GM21737 (cell line): ENCODE measurements at regions not wholly inside any gene's neighbourhood (a gene's known extent, or its start where the extent isn't known, plus 50 kb on each side); places are given as distances from the start of the nearest gene placed in this dataset.

ENCODE experiments used
- ATAC-seq: cut with Tn5 transposase; IDR thresholded peaks from one replicate; pipeline ENCODE4 v1.9.1; 2021; ENCODE audit warnings: mild to moderate bottlenecking, moderate library complexity; ENCODE audit not compliant: unreplicated experiment

GRCh38 chr3:102141096-102141927, 292.0 kb downstream of the NFKBIZ start:
- no peak for ATAC-seq

- ATAC-seq: no peak
These were observed 292.6 kb downstream of the NFKBIZ start for GRCh38 chr3:102141928-102142239.

- no peak for ATAC-seq
These were observed 292.3 kb upstream of the ZPLD1 start for GRCh38 chr3:102142379-102143060.

- ATAC-seq: no peak
These were observed 291.3 kb upstream of the ZPLD1 start for GRCh38 chr3:102143536-102143935.

- ATAC-seq: no peak
These were observed 290.8 kb upstream of the ZPLD1 start for GRCh38 chr3:102144063-102144462.

- ATAC-seq: no peak
These were observed 286.0 kb upstream of the ZPLD1 start for GRCh38 chr3:102148598-102149337.

GRCh38 chr3:102151935-102152334, 282.9 kb upstream of the ZPLD1 start:
- ATAC-seq: no peak

- no peak for ATAC-seq
These were observed 278.4 kb upstream of the ZPLD1 start for GRCh38 chr3:102156426-102156825.

GRCh38 chr3:102158080-102158740, 276.6 kb upstream of the ZPLD1 start:
- ATAC-seq: no peak

GRCh38 chr3:102159810-102160451, 274.9 kb upstream of the ZPLD1 start:
- no peak for ATAC-seq

GRCh38 chr3:102161384-102162006, 273.3 kb upstream of the ZPLD1 start:
- no peak for ATAC-seq

- no peak for ATAC-seq
These were observed 272.6 kb upstream of the ZPLD1 start for GRCh38 chr3:102162251-102162650.

- ATAC-seq: no peak
These were observed 271.6 kb upstream of the ZPLD1 start for GRCh38 chr3:102163039-102163817.

GRCh38 chr3:102163818-102164154, 271.0 kb upstream of the ZPLD1 start:
- ATAC-seq: no peak

- ATAC-seq: no peak
These were observed 269.4 kb upstream of the ZPLD1 start for GRCh38 chr3:102165367-102165766.

- ATAC-seq: no peak
These were observed 264.8 kb upstream of the ZPLD1 start for GRCh38 chr3:102169915-102170479.

- no peak for ATAC-seq
These were observed 264.3 kb upstream of the ZPLD1 start for GRCh38 chr3:102170545-102170944.

GRCh38 chr3:102174312-102174712, 260.5 kb upstream of the ZPLD1 start:
- ATAC-seq: no peak

GRCh38 chr3:102174832-102175374, 259.9 kb upstream of the ZPLD1 start:
- no peak for ATAC-seq
